ENCODE measurements at regions not wholly inside any gene's neighbourhood (a gene's known extent, or its start where the extent isn't known, plus 50 kb on each side); places are given as distances from the start of the nearest gene placed in this dataset.

DNA sequence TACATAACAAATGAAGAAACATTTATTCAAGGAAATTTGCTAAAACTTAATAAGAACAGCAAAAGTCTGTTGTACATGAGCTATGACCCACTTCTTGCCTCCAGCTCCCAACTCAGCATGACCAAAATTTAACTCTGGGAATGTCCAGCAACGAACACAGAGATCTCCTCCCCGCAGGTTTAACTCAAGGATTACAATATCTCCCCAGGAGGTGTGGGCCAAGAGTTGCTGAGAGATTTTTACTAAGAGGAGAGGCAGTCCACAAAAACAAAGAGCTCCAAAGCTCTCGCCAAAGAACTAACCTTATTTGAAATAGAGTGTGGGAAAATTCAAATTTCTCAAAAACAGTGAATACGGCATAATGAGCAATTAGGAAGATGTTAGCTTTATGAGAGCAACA is 318.5 kb downstream of the GRB14 start:
- no peak for DNase-seq (ENCODE audit: low spot score)

DNA sequence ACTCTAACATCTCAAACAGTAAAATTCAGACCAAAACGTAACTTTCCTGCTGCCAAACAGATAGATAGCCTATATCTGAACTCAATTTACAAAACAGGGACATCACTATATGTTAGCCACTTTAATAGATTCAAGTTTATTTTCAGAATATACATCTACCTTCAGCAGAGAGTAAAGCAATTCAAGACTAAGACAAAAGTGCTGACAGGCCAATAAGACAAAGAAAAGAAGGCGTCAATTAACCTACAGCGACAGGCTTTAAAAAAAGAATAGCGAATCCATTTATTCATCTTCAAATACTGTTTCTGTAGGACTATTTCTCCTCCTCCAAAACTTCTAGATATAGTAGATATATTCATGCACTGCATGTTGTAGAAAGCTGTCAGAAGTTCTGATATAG is 333.0 kb downstream of the GRB14 start:
- no peak for DNase-seq (ENCODE audit: low spot score)

DNA sequence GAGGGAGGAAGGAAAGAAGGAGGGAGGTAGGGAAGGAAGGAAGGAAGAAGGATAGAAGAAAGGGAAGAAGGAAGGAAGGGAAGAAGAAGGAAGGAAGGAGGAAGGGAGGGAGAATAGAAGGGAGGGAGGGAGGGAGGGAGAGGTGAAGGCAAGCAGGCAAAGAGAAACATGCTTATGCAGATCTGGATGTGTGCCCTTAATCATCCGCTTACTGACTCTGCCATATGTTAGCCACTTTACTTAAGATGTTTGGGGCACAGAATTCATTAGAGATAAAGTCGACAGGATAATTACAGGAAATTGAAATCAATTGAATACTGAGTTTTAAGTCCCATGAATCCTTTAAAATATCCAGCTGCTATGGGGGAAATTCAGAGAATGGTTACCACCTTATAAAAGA is 334.2 kb downstream of the GRB14 start:
- DNase-seq (ENCODE audit: low spot score) = no peak

DNA sequence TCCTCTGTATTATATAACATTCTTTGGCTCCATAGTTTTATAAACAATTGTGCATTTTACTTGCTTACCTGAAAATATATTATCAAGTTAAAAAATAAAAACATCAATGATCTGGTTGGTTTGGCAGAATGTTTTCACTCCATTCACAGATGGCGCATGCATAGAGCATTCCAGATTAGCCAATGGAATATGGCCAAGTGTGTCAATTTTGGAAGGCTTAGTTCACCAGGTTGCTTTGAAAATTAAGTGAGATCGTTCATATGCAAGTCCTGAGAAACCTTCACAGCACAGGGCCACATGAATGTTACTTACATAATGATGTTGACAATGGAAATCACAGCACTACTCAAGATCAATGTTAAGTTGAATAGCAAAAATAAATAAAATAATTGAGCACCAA is 335.7 kb downstream of the GRB14 start:
- DNase-seq (ENCODE audit: low spot score) = no peak

DNA sequence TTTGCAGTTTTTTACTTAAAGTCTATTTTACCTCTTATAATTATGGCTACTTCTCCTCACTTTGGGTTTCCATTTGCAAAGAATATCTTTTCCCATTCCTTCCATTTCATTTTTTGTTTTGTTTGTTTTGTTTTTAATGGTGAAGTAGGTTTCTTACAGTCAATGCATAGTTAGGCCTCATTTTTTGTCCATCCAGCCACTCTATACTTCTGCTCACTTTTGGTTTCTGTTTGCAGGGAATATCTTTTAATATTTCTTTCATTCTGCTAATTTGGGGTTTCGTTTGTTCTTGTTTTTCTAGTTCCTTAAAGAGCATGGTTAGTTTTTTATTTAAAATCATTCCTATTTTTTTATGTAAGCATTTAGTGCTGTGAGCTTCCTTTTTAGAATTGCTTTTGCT is 339.4 kb downstream of the GRB14 start:
- DNase-seq (ENCODE audit: low spot score) = no peak

DNA sequence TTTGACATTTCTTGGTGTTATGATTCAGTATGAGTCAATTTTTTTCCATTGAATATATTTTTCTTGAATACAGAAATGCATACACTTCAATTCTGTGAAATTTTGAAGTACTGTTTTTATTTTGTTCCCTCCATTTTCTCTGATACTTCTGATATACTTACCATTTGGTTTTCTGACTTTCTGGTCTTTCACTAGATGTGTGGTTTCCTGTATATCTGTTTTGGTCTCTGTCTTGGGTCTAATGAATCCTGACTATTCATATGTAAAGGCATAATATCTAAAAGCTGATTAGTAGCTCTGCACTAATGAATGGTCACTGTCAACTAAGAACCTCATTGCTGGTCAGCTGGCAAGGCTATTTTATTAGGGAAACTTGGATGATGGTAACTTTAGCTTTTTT is 345.6 kb downstream of the GRB14 start:
- no peak for DNase-seq (ENCODE audit: low spot score)

DNA sequence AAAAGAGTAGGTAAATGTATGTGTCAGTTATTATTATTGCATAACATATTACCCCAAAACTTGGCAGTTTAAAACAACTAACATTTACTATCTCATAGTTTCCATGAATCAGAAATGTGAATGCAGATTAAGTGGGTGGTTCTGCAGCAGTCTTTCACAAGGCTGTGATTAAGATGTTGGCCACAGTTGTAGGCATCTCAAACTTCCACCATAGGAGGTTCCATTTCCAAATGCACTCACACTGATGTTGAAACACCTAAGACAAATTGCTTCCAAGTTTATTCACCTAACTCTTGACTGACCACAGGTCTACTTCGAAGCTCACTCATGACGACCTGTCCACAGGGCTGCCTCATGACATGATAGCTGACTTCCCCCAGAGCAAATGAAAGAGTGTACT is 360.8 kb downstream of the GRB14 start:
- no peak for DNase-seq (ENCODE audit: low spot score)

DNA sequence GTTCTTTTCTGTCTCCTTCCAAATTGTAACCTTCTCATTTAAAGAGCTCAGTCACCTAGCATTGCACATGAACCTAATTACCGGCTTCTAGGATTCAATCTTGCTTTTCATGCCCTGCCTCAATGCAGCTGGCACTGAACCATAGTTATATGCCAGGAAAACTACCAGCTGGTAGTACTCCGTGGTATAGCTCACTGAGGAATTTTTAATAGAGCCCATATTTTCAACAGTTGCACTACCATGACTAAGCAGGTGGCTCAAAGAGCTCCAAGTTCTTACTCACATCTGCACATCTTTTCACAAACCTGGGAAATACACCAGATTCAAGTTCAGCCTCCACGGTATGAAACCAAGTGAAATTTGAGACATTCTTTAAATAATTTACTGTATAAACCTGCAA is 363.5 kb downstream of the GRB14 start:
- no peak for DNase-seq (ENCODE audit: low spot score)

DNA sequence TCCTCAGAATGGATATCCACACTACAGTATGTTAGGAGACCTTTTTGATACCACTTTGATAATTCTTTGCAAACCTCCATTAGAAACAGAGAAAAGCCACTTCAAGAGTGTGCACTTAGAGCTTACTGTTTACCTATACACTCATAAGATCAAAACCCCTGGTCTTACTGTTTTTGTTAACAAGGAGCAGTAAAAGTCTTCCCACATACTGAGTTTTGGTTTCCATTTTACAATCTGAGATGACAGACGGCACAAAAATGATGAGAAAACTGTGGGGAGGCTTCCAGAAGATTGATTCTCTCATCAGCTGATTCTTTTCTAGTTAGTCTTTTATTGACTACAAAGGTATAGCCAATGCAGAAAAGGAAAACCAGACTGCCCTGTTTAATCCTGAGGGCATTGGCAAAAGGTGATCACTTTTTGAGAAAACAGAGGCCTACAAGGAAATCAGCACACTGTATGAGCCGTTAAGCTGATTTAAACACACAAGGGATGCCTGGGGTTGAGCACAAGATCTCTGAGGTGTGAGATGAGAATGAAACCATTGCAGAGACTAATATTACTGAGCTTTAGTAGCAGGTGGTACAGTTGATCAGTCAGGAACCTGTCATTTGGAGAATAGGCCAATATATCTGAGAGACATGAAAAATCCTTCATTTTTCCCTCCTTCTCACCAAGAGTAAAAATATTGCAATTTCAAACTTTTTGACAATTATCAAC is 368.6 kb downstream of the GRB14 start:
- no peak for DNase-seq (ENCODE audit: low spot score)

DNA sequence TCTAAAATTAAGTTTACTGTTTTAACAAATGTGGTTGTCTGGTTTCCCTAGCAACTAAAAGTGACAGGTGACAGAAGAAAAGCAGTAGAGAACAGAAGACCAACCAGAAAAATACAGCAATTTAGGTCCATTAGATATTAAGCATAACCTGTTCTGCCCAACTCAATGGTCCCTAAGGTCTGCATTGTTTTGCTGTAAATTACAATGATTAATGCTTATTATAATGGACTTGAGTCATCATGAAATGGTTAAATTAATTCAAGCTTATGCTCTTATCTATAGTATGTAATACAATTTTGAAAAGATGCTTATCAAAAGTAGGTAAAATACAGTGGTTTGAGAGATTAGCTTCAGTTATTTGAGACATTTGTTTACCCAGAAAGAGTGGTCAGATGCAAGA is 378.0 kb downstream of the GRB14 start:
- DNase-seq (ENCODE audit: low spot score) = no peak

DNA sequence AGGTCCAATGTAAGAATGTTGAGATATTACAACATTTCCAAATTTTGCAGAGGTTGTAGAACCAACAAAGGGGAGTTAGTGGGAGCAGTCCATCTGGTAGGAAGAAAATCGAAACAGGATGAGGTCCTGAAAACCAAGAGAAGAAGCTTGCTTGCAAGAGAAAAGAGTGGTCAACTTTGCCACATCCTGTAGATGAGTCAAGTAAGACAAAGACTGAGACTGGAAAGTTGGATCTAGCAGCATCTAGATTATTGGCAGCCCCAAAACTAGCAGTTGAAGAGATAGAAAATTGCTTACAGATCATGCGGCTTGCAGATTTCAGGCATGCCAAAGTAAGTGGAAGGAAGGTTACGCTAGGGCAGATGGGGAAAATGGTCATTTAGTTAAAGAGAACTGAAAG is 378.9 kb downstream of the GRB14 start:
- DNase-seq (ENCODE audit: low spot score) = no peak

DNA sequence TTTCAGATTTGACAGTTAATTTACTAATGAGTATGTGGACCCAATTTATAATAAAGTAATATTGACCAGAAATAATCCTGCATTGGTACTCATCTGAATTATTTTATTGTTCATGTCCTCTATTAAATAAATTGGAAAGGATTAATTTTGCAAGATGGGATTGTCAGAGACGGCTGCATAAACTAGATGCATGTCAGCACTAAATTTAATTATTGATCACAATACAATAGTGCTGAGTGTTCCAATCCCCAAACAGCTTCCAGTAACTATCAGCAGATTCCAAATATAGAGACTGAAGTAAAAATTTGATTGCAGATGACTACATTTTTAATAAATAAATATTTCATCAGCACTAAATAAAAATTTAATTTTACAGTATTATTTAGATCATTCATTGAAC is 387.2 kb downstream of the GRB14 start:
- no peak for DNase-seq (ENCODE audit: low spot score)

DNA sequence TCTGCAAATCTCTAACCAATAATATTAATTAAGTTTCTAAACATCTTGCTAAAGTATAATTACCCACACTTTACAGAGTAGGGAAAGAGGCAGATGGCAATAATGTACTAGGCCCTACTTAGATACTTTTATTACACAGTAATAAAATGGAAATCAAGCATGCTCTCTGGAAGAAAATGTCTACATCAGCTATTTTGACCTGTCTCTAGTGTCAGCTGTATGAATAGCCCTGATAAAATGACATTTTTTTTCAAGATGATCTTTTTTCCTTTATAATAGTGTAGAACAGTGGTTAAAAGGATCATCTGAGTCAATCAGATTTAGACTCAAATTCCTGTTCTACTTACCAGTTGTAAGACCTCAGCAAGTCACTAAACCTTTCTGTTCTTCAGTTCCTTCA is 397.3 kb downstream of the GRB14 start:
- no peak for DNase-seq (ENCODE audit: low spot score)

DNA sequence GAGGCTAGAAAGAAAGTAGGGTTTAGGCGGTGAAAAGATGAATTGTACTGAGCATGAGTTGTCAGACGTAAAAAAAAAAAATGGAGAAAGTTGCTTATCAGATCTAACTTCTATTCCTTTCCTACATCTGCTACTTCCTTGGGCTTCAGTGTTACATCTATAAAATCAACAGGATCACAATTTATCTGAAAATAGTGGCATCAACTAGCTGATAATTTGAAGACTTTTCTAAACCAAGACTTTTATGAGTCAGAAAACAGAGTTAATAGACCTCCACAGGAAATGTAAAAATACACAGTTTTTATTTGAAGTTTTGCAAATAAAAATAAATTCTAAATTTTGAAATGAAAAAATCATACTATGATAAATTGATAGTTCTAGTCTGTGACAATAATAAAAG is 399.8 kb downstream of the GRB14 start:
- no peak for DNase-seq (ENCODE audit: low spot score)

DNA sequence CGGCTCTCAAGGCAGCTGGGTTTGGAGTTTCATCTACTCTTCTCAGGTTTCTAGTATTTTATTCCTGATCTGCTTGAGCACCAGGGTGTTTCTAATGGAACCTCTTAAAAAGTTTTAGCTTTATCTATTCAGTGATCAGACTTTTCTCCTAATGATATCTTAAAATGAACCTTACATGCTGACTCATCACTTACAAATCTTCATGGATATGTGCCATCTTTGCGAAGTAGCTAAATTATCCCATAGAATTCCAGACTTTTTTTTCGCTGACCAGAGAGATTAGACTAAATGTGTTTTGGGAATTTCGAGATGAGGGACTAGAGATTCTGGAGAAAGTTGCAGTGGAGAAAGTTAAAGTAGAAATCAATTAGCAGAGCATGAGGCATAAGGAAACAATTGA is 401.0 kb downstream of the GRB14 start:
- DNase-seq (ENCODE audit: low spot score) = no peak

DNA sequence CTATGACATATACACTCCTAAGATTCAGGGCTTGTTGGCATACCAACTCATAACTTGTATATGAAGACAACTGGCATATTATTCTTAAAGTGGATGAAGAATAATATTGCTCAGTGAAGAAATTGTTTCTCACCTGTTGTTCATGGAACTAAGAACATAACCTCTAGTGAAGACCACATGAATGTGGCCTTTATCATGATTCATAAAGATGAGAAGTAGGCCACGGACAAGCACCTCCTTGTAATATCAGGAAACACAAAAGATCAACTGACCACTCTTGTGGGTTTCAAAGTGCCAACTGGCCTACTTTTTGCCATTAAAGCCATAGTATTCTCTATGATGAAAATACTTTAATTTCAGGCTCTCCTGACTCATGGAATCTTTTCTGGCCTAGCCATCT is 407.4 kb downstream of the GRB14 start:
- DNase-seq (ENCODE audit: low spot score) = no peak

DNA sequence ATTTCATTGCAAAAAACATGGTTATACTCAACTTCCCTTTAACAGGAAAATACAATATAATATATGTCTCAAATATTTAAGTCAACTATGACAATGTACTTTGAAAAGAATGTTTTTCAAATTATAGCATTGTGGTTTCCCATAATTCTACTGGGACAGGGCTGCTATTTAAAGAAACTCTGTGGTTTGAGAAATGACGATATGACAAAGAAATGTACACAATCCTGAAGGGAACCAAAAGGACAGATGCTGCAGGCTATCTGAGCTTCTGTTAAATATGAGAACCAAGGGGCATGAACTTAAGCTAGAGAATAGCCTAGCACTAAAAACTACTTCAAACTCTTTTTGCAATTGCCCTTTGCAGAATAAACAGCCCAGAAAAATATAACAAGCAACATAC is 415.9 kb downstream of the GRB14 start:
- peak; percentile 21 for DNase-seq (ENCODE audit: low spot score)

DNA sequence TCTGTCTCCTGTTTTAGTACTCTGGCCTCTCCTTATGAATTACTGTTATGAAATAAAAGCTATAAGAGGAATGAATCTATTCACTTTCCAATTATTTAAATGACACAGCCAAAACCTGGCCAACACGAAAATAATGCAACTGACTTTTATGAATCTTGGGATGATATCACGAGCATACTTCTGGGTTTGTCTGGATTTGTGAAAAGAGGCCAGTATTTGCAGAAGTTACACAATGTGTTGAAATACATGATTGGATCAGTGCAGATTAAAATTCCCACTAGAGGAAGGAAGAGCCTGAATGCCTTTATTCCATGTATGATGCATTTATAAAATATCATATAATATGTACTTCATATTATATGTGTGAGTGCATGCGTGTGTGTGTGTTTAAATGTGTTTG is 418.2 kb downstream of the GRB14 start:
- DNase-seq (ENCODE audit: low spot score) = no peak

DNA sequence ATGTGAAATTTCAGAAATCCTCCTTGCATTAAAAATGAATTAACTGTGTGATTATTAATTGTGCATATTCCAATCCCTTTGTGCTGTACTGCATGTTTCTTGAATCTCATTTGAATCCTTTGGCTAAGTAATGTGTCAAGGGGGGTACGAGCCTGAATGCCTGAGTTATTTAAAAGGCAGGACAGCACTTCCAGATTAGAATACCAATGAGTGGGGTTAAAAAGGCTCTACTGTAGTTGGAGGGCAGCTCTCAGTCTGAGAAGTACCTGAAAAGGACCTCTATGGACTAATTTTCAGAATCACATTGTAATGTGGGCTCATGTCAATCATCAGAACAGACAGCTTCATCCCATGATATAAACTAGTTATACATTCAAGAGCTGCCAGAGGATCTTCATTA is 423.0 kb downstream of the GRB14 start:
- DNase-seq (ENCODE audit: low spot score) = no peak

DNA sequence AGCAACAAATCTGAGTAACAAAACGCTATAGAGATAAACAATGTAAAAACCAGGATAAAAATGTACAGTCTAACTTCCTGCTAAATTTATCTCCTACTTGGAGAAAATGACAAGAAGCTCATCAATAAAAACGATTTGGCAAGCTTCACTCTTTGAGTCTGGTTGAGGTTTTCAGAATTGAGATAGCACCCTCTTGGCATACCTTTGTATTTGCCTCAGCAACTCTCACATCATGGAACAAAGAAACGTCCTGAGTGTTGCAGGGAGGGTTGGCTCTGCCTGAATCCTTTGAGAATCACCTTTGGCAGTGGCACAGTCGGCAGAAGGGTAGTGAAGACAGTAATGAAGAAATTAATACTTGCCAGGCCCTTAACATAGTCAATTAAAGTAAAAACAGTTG is 430.6 kb downstream of the GRB14 start:
- no peak for DNase-seq (ENCODE audit: low spot score)

DNA sequence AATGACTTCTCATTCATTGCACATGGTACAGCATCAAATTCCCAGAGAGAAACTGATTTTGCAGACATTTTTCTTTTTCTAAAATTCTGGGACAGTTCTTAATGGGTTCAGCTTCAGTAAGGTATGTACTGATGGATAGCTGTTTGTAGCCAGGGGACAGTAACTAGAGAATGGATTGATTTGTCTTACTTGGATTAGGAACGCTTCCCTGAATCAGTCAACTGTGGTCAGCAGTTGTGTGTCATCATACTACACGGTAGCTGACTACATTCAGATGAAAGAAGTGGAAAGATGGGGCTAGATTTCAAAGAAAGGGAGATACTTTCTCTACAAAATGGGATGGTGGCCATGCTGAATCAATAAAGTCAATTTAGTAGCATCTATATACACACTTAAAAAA is 431.4 kb downstream of the GRB14 start:
- no peak for DNase-seq (ENCODE audit: low spot score)

DNA sequence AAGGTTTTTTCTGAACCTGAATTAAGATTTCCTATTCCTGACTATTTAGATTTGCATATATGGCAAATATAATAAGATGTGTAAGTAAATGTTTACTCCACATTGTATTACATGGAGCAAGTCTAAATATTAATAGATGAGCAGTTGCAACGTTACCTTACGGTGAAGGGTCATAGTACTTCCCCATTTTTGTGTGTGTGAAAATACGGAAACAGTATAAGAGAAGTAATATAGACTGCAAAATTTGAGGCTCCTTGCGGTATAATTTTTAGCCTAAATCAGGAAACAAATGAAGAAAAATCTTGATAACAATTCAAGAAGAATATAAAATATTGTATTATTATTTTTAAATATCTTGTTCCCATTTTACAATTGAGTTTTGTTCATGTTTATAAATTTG is 434.2 kb downstream of the GRB14 start:
- DNase-seq (ENCODE audit: low spot score) = no peak

DNA sequence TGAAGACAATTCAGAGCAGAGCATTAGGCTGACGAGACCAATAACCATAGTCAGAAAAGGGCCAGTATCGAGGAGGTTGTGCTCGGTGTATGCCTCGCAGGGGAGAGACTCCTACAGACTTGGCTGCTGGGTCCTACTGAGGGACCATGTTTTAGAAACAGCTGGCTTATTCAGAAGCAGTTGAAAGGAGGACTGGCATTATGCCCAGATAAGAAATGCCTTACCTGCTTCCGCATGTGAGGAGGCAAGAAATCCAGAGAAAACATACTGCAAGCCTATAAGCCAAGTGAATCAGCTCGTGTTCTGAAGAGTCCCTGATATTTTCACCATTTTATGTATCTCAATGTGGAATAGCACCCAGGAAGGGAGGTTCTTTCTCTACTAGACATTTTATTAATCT is 434.7 kb downstream of the GRB14 start:
- DNase-seq (ENCODE audit: low spot score) = no peak

DNA sequence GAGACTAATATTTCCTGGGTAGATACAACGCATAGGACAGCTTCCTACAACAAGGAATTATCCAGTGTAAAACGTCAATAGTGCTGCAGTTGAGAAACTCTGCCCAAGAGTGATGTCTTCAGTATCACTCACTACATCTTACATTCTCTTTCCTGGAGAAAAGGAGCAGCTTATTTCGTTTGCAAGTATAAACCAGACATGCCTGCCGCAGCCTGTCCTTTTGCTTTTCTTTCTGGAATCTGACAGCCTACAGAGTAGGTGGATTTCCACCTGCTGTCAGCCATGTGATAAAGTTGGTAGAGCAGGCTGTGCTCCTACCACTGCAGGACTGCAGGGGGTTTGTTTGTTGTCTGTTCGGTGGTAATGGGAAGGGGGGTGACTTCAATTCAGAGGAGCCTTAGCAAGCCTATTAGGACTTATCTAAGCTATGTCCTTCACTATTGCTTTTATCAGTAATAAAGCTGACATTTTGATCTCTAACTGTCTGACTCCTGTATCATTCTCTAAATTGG is 439.1 kb downstream of the GRB14 start:
- no peak for DNase-seq (ENCODE audit: low spot score)
